ENCODE measurements at regions not wholly inside any gene's neighbourhood (a gene's known extent, or its start where the extent isn't known, plus 50 kb on each side); places are given as distances from the start of the nearest gene placed in this dataset.

DNA sequence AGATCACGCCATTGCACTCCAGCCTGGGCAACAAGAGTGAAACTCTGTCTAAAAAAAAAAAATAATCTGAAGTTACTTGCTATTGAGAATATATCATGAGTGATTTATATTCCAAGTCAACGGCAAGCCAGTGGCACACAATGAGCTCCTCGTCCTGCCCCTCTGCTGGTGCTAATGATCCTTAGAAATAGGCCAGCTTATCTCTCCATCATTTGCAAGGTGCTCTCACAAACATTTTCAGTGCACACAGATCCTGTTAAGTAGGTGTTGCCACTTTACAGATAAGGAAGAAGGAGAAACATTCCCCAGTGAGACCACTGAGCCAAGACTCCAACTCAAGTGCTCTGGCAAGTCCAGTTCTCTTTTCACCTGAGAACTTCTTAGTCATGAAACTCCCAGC, 91.3 kb upstream of the GPR45 start:
- no peak overlapping the region for H3K27ac Mint-ChIP-seq
- TF ChIP-seq, protein P1, sequence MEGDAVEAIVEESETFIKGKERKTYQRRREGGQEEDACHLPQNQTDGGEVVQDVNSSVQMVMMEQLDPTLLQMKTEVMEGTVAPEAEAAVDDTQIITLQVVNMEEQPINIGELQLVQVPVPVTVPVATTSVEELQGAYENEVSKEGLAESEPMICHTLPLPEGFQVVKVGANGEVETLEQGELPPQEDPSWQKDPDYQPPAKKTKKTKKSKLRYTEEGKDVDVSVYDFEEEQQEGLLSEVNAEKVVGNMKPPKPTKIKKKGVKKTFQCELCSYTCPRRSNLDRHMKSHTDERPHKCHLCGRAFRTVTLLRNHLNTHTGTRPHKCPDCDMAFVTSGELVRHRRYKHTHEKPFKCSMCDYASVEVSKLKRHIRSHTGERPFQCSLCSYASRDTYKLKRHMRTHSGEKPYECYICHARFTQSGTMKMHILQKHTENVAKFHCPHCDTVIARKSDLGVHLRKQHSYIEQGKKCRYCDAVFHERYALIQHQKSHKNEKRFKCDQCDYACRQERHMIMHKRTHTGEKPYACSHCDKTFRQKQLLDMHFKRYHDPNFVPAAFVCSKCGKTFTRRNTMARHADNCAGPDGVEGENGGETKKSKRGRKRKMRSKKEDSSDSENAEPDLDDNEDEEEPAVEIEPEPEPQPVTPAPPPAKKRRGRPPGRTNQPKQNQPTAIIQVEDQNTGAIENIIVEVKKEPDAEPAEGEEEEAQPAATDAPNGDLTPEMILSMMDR (IDR thresholded peaks at IDR 0.05): no peak
- no peaks in the 10 kb centered on the region for H3K36me3 Mint-ChIP-seq (ENCODE audit: low read depth)
- peaks cover 25% of the 10 kb centered on the region for H3K27me3 Mint-ChIP-seq (ENCODE audit: insufficient read depth)
- no peak for DNase-seq
- no peaks in the 10 kb centered on the region for H3K9me3 Mint-ChIP-seq
- H3K4me3 Mint-ChIP-seq: no peak overlapping the region
- no peaks in the 10 kb centered on the region for H3K4me1 Mint-ChIP-seq (ENCODE audit: low read depth)

DNA sequence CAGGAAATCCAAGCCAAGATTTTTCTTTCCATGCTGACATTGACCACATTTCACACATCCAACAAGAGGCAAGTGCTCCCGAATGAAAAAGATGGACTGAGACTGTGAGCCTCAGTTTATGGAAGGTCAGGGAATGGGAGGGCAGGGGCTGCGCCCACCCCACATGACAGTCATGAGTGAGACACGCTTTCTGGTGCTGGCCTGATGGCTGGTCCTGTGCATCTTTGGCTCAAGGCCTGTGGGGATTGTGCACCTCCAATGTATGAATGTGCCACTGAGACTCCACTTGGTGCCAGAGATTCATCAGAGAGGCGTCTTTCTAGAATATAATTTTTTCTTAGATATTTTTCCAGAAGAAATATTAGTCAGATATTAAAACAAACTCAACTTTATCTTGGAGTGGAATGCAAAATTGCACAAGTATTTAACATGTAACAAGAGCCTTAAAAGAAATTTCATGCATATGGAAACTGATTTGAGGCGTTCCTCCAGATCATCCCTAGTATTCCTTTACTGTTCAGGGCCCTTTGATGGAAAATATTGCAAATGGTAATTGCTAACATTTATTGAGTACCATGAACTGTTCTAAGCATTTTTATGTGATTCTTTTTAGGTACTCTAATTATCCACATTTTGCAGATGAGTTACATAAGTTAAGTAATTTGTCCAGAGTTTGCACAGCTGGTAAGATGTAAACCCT, 87.3 kb upstream of the GPR45 start:
- Mint-ChIP-seq H3K4me1 (ENCODE audit: low read depth) (no peaks in the 10 kb centered on the region), H3K36me3 (ENCODE audit: low read depth) (no peaks in the 10 kb centered on the region), H3K27me3 (ENCODE audit: insufficient read depth) (peaks cover 4% of the 10 kb centered on the region; the same call in 1 of the 2 replicates), H3K9me3 (no peaks in the 10 kb centered on the region), H3K27ac (no peak overlapping the region), H3K4me3 (no peak overlapping the region)
- DNase-seq: no peak
- TF ChIP-seq, protein P1 (IDR thresholded peaks at IDR 0.05): no peak

DNA sequence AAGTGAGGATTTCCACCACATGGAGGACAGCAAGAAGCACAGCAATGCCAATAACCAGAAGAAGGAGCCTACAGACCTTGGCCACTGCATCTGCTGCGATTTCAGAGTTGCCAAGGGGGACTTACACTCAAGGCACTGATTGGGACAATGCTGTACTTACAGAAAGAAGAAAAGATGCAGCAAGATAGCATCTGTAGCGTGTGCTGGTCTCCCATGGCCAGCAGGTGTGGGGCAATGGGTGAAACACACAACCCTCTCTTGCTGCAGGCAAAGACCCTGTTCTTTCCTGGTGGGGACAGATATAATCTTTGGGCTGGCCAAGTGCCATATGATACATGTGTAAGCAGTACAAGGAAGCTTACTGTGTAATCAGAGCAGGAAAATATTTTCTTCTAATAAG, 85.4 kb upstream of the GPR45 start:
- Mint-ChIP-seq H3K27me3 (ENCODE audit: insufficient read depth) (peaks cover 3% of the 10 kb centered on the region; the same call in 1 of the 2 replicates), H3K4me1 (ENCODE audit: low read depth) (no peaks in the 10 kb centered on the region), H3K36me3 (ENCODE audit: low read depth) (no peaks in the 10 kb centered on the region), H3K27ac (no peak overlapping the region), H3K4me3 (no peak overlapping the region), H3K9me3 (no peaks in the 10 kb centered on the region)
- TF ChIP-seq, protein P1 (IDR thresholded peaks at IDR 0.05): no peak
- DNase-seq: no peak

DNA sequence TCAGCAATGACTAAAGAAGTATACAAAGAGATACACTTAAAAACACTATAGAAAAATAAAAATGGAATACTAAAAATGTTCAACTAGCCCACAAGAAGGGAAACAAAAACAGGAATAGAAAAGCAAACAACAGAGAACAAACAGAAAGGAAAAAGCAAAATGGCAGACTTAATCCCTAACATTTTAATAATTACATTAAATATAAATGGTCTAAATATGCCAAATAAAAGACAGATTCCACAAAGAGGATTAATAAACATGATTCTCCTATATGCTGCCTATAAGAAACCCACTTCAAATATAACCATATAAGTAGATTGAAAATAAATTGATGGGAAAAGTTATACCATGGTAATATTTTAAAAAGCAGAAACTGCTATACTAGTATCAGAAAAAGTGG, 83.5 kb upstream of the GPR45 start:
- Mint-ChIP-seq H3K27ac (no peak overlapping the region), H3K36me3 (ENCODE audit: low read depth) (no peaks in the 10 kb centered on the region), H3K4me1 (ENCODE audit: low read depth) (no peaks in the 10 kb centered on the region), H3K9me3 (no peaks in the 10 kb centered on the region), H3K4me3 (no peak overlapping the region), H3K27me3 (ENCODE audit: insufficient read depth) (peaks cover 2% of the 10 kb centered on the region; the same call in 1 of the 2 replicates)
- TF ChIP-seq, protein P1 (IDR thresholded peaks at IDR 0.05): no peak
- no peak for DNase-seq

DNA sequence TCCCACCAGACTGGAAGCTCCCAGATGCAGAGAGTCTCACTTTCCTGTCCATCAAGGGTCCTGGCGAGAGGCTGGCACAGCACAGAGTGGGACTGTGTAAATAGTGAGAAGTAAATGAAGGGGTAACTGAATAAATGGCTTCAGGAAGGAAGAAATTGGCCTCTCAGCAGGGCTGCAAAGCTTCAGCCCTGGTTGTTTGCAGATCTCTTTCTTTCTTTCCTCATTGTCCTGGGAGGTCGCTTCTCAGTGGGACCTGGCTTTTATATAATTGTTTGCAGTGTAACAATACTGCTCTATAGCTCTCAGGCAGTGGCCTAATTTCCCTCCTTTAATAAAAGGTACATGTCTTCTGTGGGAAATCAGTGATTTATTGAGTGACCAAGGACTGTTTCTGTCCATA, 74.9 kb upstream of the GPR45 start:
- peaks cover 16% of the 10 kb centered on the region; the same call in 1 of the 2 replicates for H3K27me3 Mint-ChIP-seq (ENCODE audit: insufficient read depth)
- H3K4me3 Mint-ChIP-seq: no peak overlapping the region
- H3K27ac Mint-ChIP-seq: no peak overlapping the region
- no peaks in the 10 kb centered on the region for H3K9me3 Mint-ChIP-seq
- no peaks in the 10 kb centered on the region for H3K4me1 Mint-ChIP-seq (ENCODE audit: low read depth)
- TF ChIP-seq, protein P1 (IDR thresholded peaks at IDR 0.05): no peak
- DNase-seq: no peak
- H3K36me3 Mint-ChIP-seq (ENCODE audit: low read depth): no peaks in the 10 kb centered on the region
